Upper lobe of left lung (tissue), 4 donors: ENCODE measurements at regions not wholly inside any gene's neighbourhood (a gene's known extent, or its start where the extent isn't known, plus 50 kb on each side); places are given as distances from the start of the nearest gene placed in this dataset.

ENCODE experiments used
- CTCF ChIP-seq, 6 experiments: fragments of 450-650 bp in 4 of 6; fragments of 200-600 bp in 2 of 6; sonication (generic) in 2 of 6; IDR thresholded peaks; one replicate each; pipeline ENCODE4 v1.5.1; 2016 to 2019; ENCODE audit warnings: antibody characterized with exemption in 6 of 6
- EP300 ChIP-seq, 4 donors: sonication (generic); formaldehyde crosslinking; IDR thresholded peaks; one replicate each; pipeline ENCODE4 v1.5.1; 2017; ENCODE audit warnings: antibody characterized with exemption in 4 of 4, control low read depth in 2 of 4
- POLR2A ChIP-seq, 4 donors: fragments of 450-650 bp; IDR thresholded peaks; one replicate each; pipeline ENCODE4 v1.5.1; 2016 to 2017; ENCODE audit warnings: antibody characterized with exemption in 4 of 4, mild to moderate bottlenecking in 2 of 4
- POLR2AphosphoS5 ChIP-seq, 2 donors: sonication (generic); formaldehyde crosslinking; IDR thresholded peaks; one replicate each; pipeline ENCODE4 v1.5.1; 2017; ENCODE audit warnings: antibody characterized with exemption in 2 of 2

GRCh38 chrX:39527025-39527424 lies 570.7 kb downstream of the BCOR start:
- TF ChIP-seq CTCF (IDR thresholded peaks at IDR 0.05) (no peak), POLR2A (IDR thresholded peaks at IDR 0.05) (no peak), EP300 (IDR thresholded peaks at IDR 0.05) (no peak), POLR2AphosphoS5 (IDR thresholded peaks at IDR 0.05) (no peak)
